ENCODE measurements at regions not wholly inside any gene's neighbourhood (a gene's known extent, or its start where the extent isn't known, plus 50 kb on each side); places are given as distances from the start of the nearest gene placed in this dataset.

GRCh38 chr15:46231786-46232185, 597.0 kb downstream of the SQOR start:
- Histone ChIP-seq H2BK120ac (ENCODE audit: low read depth, low read length) (no peak overlapping the region), H3K14ac (replicated peaks; ENCODE audit: low read depth, low read length) (no peak overlapping the region), H2BK5ac (ENCODE audit: low read depth, low read length, poor library complexity, severe bottlenecking) (no peak overlapping the region), H3K4me3 (ENCODE audit: insufficient read depth, low read depth, low read length) (no peak overlapping the region), H3K27ac (ENCODE audit: insufficient read depth, low read length) (no peak overlapping the region), H3K36me3 (ENCODE audit: control insufficient read depth, insufficient read depth, low read length) (no peaks in the 10 kb centered on the region), H2BK15ac (ENCODE audit: low read depth, low read length) (no peak overlapping the region), H2AK5ac (ENCODE audit: low read depth, low read length) (no peak overlapping the region), H3K23ac (ENCODE audit: low read depth, low read length) (no peak overlapping the region), H3K9me1 (ENCODE audit: insufficient read depth, low read length) (no peaks in the 10 kb centered on the region), H4K20me1 (ENCODE audit: insufficient read depth, low read length) (no peaks in the 10 kb centered on the region), H2AK9ac (replicated peaks; ENCODE audit: low read depth, low read length, poor library complexity) (no peak overlapping the region), H4K91ac (ENCODE audit: insufficient read depth, low read depth, low read length) (no peak overlapping the region), H2BK20ac (ENCODE audit: low read depth, low read length) (no peak overlapping the region), H2AFZ (replicated peaks; ENCODE audit: low read length, poor library complexity) (no peak overlapping the region), H3K4me1 (ENCODE audit: control insufficient read depth, insufficient read depth, low read length) (no peaks in the 10 kb centered on the region), H3K56ac (ENCODE audit: extremely low read depth, insufficient read depth, low read length) (no peak overlapping the region), H3K9ac (ENCODE audit: low read depth, low read length) (no peak overlapping the region), H4K5ac (ENCODE audit: low read depth, low read length) (no peak overlapping the region), H4K8ac (ENCODE audit: low read depth in 2 of 2, low read length in 2 of 2) (no peak overlapping the region), H3K4me2 (ENCODE audit: low read depth, low read length) (no peak overlapping the region), H3K27me3 (ENCODE audit: control insufficient read depth, insufficient read depth, low read length) (no peaks in the 10 kb centered on the region), H3K4ac (ENCODE audit: low read depth, low read length) (no peak overlapping the region), H3K18ac (ENCODE audit: low read depth, low read length) (no peak overlapping the region), H3K79me1 (ENCODE audit: low read depth in 1 of 2, low read length in 2 of 2) (no peaks in the 10 kb centered on the region), H3K9me3 (ENCODE audit: control insufficient read depth, insufficient read depth, low read length) (no peaks in the 10 kb centered on the region)
- intact Hi-C loops (cut with micrococcal nuclease): no loop called here
- dilution Hi-C loops (cut with HindIII; ENCODE audit: low sequenced_read_pairs, unreplicated experiment): no loop called here
- TF ChIP-seq BHLHE40 (IDR thresholded peaks at IDR 0.05; ENCODE audit: low read depth, low read length): no peak
- no peak for TF ChIP-seq RCOR1 (IDR thresholded peaks at IDR 0.05; ENCODE audit: insufficient replicate concordance, low read length)
- TF ChIP-seq RAD21 (IDR thresholded peaks at IDR 0.05; ENCODE audit: low read length): no peak
- TF ChIP-seq RFX5 (IDR thresholded peaks at IDR 0.05; ENCODE audit: low read depth, low read length): no peak
- TF ChIP-seq USF2 (IDR thresholded peaks at IDR 0.05; ENCODE audit: low read depth, low read length): no peak
- no peak for TF ChIP-seq NFE2L2 (IDR thresholded peaks at IDR 0.05; ENCODE audit: low read depth, low read length)
- no peak for TF ChIP-seq ELK1 (IDR thresholded peaks at IDR 0.05; ENCODE audit: borderline replicate concordance, low read depth, low read length)
- no peak for TF ChIP-seq SMC3 (IDR thresholded peaks at IDR 0.05; ENCODE audit: low read depth, low read length)
- TF ChIP-seq CHD1 (IDR thresholded peaks at IDR 0.05; ENCODE audit: low read depth, low read length): no peak
- TF ChIP-seq MAFK (IDR thresholded peaks at IDR 0.05; ENCODE audit: low read depth, low read length): no peak
- TF ChIP-seq CEBPB (IDR thresholded peaks at IDR 0.05; ENCODE audit: low read depth, low read length): no peak
- no peak for TF ChIP-seq MAZ (IDR thresholded peaks at IDR 0.05; ENCODE audit: borderline replicate concordance, low read depth, low read length)
- no peak for TF ChIP-seq MXI1 (IDR thresholded peaks at IDR 0.05; ENCODE audit: borderline replicate concordance, low read depth, low read length)
- no peak for TF ChIP-seq CTCF (conservative IDR thresholded peaks at IDR 0.05; ENCODE audit: low read depth, low read length)
- no peak for TF ChIP-seq FOS (IDR thresholded peaks at IDR 0.05; ENCODE audit: low read depth, low read length)
- TF ChIP-seq POLR2A (IDR thresholded peaks at IDR 0.05; ENCODE audit: low read depth, low read length): no peak
- BruUV-seq (replicated peaks): no TSS peak
- ATAC-seq (ENCODE audit: low read depth) (no peak), DNase-seq (no peak)
- in situ Hi-C loops (cut with MboI; ENCODE audit: low sequenced_read_pairs): no loop called here
- WGBS, 2 experiments (ENCODE audit: extremely low coverage in 2 of 2, insufficient read length in 1 of 2): no CpG with 5 or more reads among the region's 5 CpGs
- POLR2A ChIA-PET (ENCODE audit: unreplicated experiment): no interaction called here
- CTCF ChIA-PET: no interaction called here

All from IMR-90 (cell line).